ENCODE measurements at regions not wholly inside any gene's neighbourhood (a gene's known extent, or its start where the extent isn't known, plus 50 kb on each side); places are given as distances from the start of the nearest gene placed in this dataset.
A peak's percentile ranks its signal among the peaks of the same experiment; 100 is the strongest.

- ChIA-PET POLR2A (ENCODE audit: partially characterized antibody) (no interaction called here), CTCF (ENCODE audit: partially characterized antibody) (no interaction called here)
- Histone ChIP-seq H3K36me3 (ENCODE audit: control insufficient read depth in 2 of 4, insufficient read depth in 4 of 4, low read length in 3 of 4) (no peaks in the 10 kb centered on the region), H2AFZ (ENCODE audit: low read length) (0 out of 2 replicates have a peak overlapping the region, but pooled peaks have one; percentile 22), H3K9me3 (ENCODE audit: insufficient read depth in 2 of 2, low read depth in 1 of 2, low read length in 1 of 2) (no peaks in the 10 kb centered on the region), H3K18ac (ENCODE audit: extremely low read depth, low read length) (no peak overlapping the region), H4K8ac (ENCODE audit: extremely low read depth, insufficient read depth, low read length) (no peak overlapping the region), H2BK20ac (ENCODE audit: low read length) (no peak overlapping the region), H4K91ac (replicated peaks; ENCODE audit: insufficient read length, low read length) (no peak overlapping the region), H3K79me1 (ENCODE audit: low read depth, low read length) (no peaks in the 10 kb centered on the region), H2AK5ac (ENCODE audit: low read depth, low read length) (no peak overlapping the region), H2BK15ac (ENCODE audit: low read length) (no peak overlapping the region), H3K79me2 (ENCODE audit: control insufficient read depth in 1 of 2, insufficient read depth in 2 of 2, low read length in 2 of 2) (no peaks in the 10 kb centered on the region), H2BK12ac (ENCODE audit: low read depth, low read length) (no peak overlapping the region), H4K5ac (ENCODE audit: insufficient read length, low read depth, low read length) (no peak overlapping the region), H3K27me3 (replicated peaks in 1 of 4; ENCODE audit: control insufficient read depth in 3 of 4, extremely low read depth in 1 of 4, insufficient read depth in 3 of 4, low read length in 3 of 4) (no peaks in the 10 kb centered on the region), H3K23ac (ENCODE audit: insufficient read length) (no peak overlapping the region), H2BK5ac (ENCODE audit: low read depth, low read length) (no peak overlapping the region), H3K23me2 (ENCODE audit: low read depth, low read length) (no peaks in the 10 kb centered on the region), H3K56ac (replicated peaks; ENCODE audit: insufficient read length, low read depth, low read length) (no peak overlapping the region), H2BK120ac (replicated peaks; ENCODE audit: low read depth, low read length) (no peak overlapping the region), H4K20me1 (replicated peaks in 1 of 2; ENCODE audit: control insufficient read depth in 1 of 2, insufficient read depth in 2 of 2, low read length in 2 of 2) (no peaks in the 10 kb centered on the region), H3K27ac (ENCODE audit: low read depth, low read length) (no peak overlapping the region), H3K9ac (replicated peaks in 1 of 4; ENCODE audit: extremely low read depth in 1 of 4, low read depth in 3 of 4, low read length in 3 of 4) (no peak overlapping the region), H3K4me3 (ENCODE audit: extremely low read depth in 1 of 4, insufficient read depth in 2 of 4, low read depth in 3 of 4, low read length in 4 of 4) (no peak overlapping the region), H3K14ac (ENCODE audit: insufficient read length) (no peak overlapping the region), H3K4me1 (replicated peaks in 1 of 4; ENCODE audit: control insufficient read depth in 3 of 4, insufficient read depth in 4 of 4, low read length in 3 of 4) (no peaks in the 10 kb centered on the region), H3K4ac (replicated peaks; ENCODE audit: insufficient read length, low read depth, low read length) (no peak overlapping the region), H3K4me2 (ENCODE audit: insufficient read depth in 1 of 2, low read depth in 2 of 2, low read length in 2 of 2) (no peak overlapping the region; a peak in 1 of 4 replicates)
- DNase-seq (ENCODE audit: low read depth in 1 of 2, low spot score in 2 of 2) (peak in 1 of 2 experiments; percentile 1), FAIRE-seq (peak; percentile 19)
- TF ChIP-seq CHD2 (IDR thresholded peaks at IDR 0.05; ENCODE audit: low read length) (no peak), RAD21 (IDR thresholded peaks at IDR 0.05 in 1 of 2, conservative IDR thresholded peaks at IDR 0.05 in 1 of 2; ENCODE audit: low read depth in 2 of 2, low read length in 2 of 2) (peak in 1 of 2 experiments; percentile 8; a peak in 1 of 4 replicates), EP300 (IDR thresholded peaks at IDR 0.05; ENCODE audit: borderline replicate concordance in 1 of 2, low read depth in 2 of 2, low read length in 2 of 2) (0 out of 3 replicates have a peak, but pooled peaks of 1 of the 2 experiments have one; percentile 39), TAF1 (IDR thresholded peaks at IDR 0.05; ENCODE audit: low read depth, low read length) (no peak), RFX5 (IDR thresholded peaks at IDR 0.05; ENCODE audit: borderline replicate concordance, low read depth, low read length) (no peak), ZNF274 (IDR thresholded peaks at IDR 0.05; ENCODE audit: borderline replicate concordance, extremely low read depth, low read length) (no peak), TCF12 (IDR thresholded peaks at IDR 0.05; ENCODE audit: low read depth, low read length) (no peak), TAF7 (optimal IDR thresholded peaks at IDR 0.05; ENCODE audit: borderline replicate concordance, low read depth, low read length) (no peak)
These were observed 481.9 kb downstream of the ACTRT1 start for GRCh38 chrX:127570276-127570675.
